KMS-11 (cell line): ENCODE measurements at regions not wholly inside any gene's neighbourhood (a gene's known extent, or its start where the extent isn't known, plus 50 kb on each side); places are given as distances from the start of the nearest gene placed in this dataset.

Experiments used
- H2AFZ ChIP-seq: fragments of 200-600 bp; sonication (generic); 2 replicates; pipeline ENCODE4 v1.6.1; 2016; ENCODE audit warnings: antibody characterized with exemption, mixed run types, low read depth
- H3K27ac ChIP-seq: fragments of 200-600 bp; sonication (generic); 2 replicates; pipeline ENCODE4 v1.6.1; 2016; ENCODE audit warnings: mild to moderate bottlenecking, mixed run types
- H3K27me3 ChIP-seq: fragments of 200-600 bp; sonication (generic); 2 replicates; pipeline ENCODE4 v1.6.1; 2017; ENCODE audit warnings: mild to moderate bottlenecking, low read depth, mixed run types, moderate library complexity; ENCODE audit not compliant: insufficient read depth
- H3K36me3 ChIP-seq: fragments of 200-600 bp; sonication (generic); 2 replicates; pipeline ENCODE4 v1.6.1; 2017; ENCODE audit warnings: mild to moderate bottlenecking, mixed run types; ENCODE audit not compliant: insufficient read depth
- H3K4me1 ChIP-seq: fragments of 200-600 bp; sonication (generic); 2 replicates; pipeline ENCODE4 v1.6.1; 2016; ENCODE audit warnings: mild to moderate bottlenecking, low read depth, mixed run types; ENCODE audit not compliant: poor library complexity, severe bottlenecking
- H3K4me2 ChIP-seq: fragments of 200-600 bp; sonication (generic); 2 replicates; pipeline ENCODE4 v1.7.0; 2016; ENCODE audit warnings: mild to moderate bottlenecking, mixed run types
- H3K4me3 ChIP-seq: fragments of 200-600 bp; sonication (generic); IDR thresholded peaks from 2 replicates; pipeline ENCODE4 v1.6.1; 2017; ENCODE audit warnings: low read depth, low read length, mixed read lengths; ENCODE audit not compliant: insufficient read depth
- H3K79me2 ChIP-seq: fragments of 200-600 bp; sonication (generic); 2 replicates; pipeline ENCODE4 v1.6.1; 2016; ENCODE audit warnings: low read depth, mixed run types; ENCODE audit not compliant: insufficient read depth
- H3K9ac ChIP-seq: fragments of 200-600 bp; sonication (generic); 2 replicates; pipeline ENCODE4 v1.6.1; 2016; ENCODE audit warnings: mild to moderate bottlenecking, mixed run types
- H4K20me1 ChIP-seq: fragments of 200-600 bp; sonication (generic); 2 replicates; pipeline ENCODE4 v1.6.1; 2016; ENCODE audit warnings: mild to moderate bottlenecking, mixed run types; ENCODE audit not compliant: insufficient read depth
- CTCF ChIP-seq: fragments of 200-600 bp; sonication (generic); conservative IDR thresholded peaks from 2 replicates; pipeline ENCODE4 v1.6.1; 2017; ENCODE audit warnings: low read depth, mild to moderate bottlenecking, antibody characterized with exemption, low read length, moderate library complexity, mixed read lengths

GRCh38 chr2:58740426-58740825 lies 499.3 kb upstream of the FANCL start:
- no peaks in the 10 kb centered on the region for H3K27me3 ChIP-seq
- H2AFZ ChIP-seq, result no peak overlapping the region
- H3K9ac ChIP-seq, result no peak overlapping the region
- H4K20me1 ChIP-seq, result no peaks in the 10 kb centered on the region
- no peaks in the 10 kb centered on the region for H3K36me3 ChIP-seq
- TF ChIP-seq CTCF, result no peak
- H3K27ac ChIP-seq, result no peak overlapping the region
- H3K79me2 ChIP-seq, result no peaks in the 10 kb centered on the region
- no peak overlapping the region for H3K4me3 ChIP-seq
- no peak overlapping the region for H3K4me2 ChIP-seq
- no peaks in the 10 kb centered on the region for H3K4me1 ChIP-seq

GRCh38 chr2:58739033-58739432 lies 497.9 kb upstream of the FANCL start:
- Histone ChIP-seq H3K79me2 (no peaks in the 10 kb centered on the region), H4K20me1 (no peaks in the 10 kb centered on the region), H3K27ac (no peak overlapping the region), H2AFZ (no peak overlapping the region), H3K27me3 (no peaks in the 10 kb centered on the region), H3K4me1 (no peaks in the 10 kb centered on the region), H3K4me2 (no peak overlapping the region), H3K36me3 (no peaks in the 10 kb centered on the region), H3K4me3 (no peak overlapping the region), H3K9ac (no peak overlapping the region)
- TF ChIP-seq CTCF, result no peak

GRCh38 chr2:58734365-58734764 lies 493.2 kb upstream of the FANCL start:
- Histone ChIP-seq H2AFZ (no peak overlapping the region), H3K4me2 (no peak overlapping the region), H3K4me1 (no peaks in the 10 kb centered on the region), H3K27ac (no peak overlapping the region), H3K9ac (no peak overlapping the region), H3K4me3 (no peak overlapping the region), H4K20me1 (no peaks in the 10 kb centered on the region), H3K79me2 (no peaks in the 10 kb centered on the region), H3K27me3 (no peaks in the 10 kb centered on the region), H3K36me3 (no peaks in the 10 kb centered on the region)
- no peak for TF ChIP-seq CTCF

GRCh38 chr2:58732999-58733398 lies 491.9 kb upstream of the FANCL start:
- H3K9ac ChIP-seq, result no peak overlapping the region

More at GRCh38 chr2:58732999-58733398, 491.9 kb upstream of the FANCL start:
- H2AFZ ChIP-seq, result no peak overlapping the region
- no peak overlapping the region for H3K27ac ChIP-seq
- no peak for TF ChIP-seq CTCF
- H4K20me1 ChIP-seq, result no peaks in the 10 kb centered on the region
- H3K36me3 ChIP-seq, result no peaks in the 10 kb centered on the region
- no peaks in the 10 kb centered on the region for H3K79me2 ChIP-seq
- no peak overlapping the region for H3K4me2 ChIP-seq
- H3K27me3 ChIP-seq, result no peaks in the 10 kb centered on the region
- no peaks in the 10 kb centered on the region for H3K4me1 ChIP-seq
- no peak overlapping the region for H3K4me3 ChIP-seq
